ENCODE measurements at regions not wholly inside any gene's neighbourhood (a gene's known extent, or its start where the extent isn't known, plus 50 kb on each side); places are given as distances from the start of the nearest gene placed in this dataset.

- intact Hi-C loops (cut with micrococcal nuclease) (loop anchor here (5.0 kb wide), 1 partner anchor 933 kb away; a partner anchor contains a TSS), in situ Hi-C loops (cut with MboI; ENCODE audit: low sequenced_read_pairs) (loop anchor here (10.0 to 25.0 kb wide), 3 partner anchors 843 to 1095 kb away; a partner anchor contains a TSS), dilution Hi-C loops (cut with HindIII; ENCODE audit: low sequenced_read_pairs, unreplicated experiment) (loop anchor here (25.0 kb wide), 1 partner anchor 757 kb away; a partner anchor contains a TSS)
- H2AFZ ChIP-seq (replicated peaks; ENCODE audit: low read length, poor library complexity): no peak overlapping the region
- no peaks in the 10 kb centered on the region for H3K27me3 ChIP-seq (ENCODE audit: control insufficient read depth, insufficient read depth, low read length)
- H2BK20ac ChIP-seq (ENCODE audit: low read depth, low read length): no peak overlapping the region; the same call in 1 of the 2 replicates
- no peak overlapping the region for H2AK5ac ChIP-seq (ENCODE audit: low read depth, low read length)
- H4K20me1 ChIP-seq (ENCODE audit: insufficient read depth, low read length): peaks cover 5% of the 10 kb centered on the region; the same call in 1 of the 2 replicates
- H3K14ac ChIP-seq (replicated peaks; ENCODE audit: low read depth, low read length): no peak overlapping the region; the same call in 1 of the 2 replicates
- H3K56ac ChIP-seq (ENCODE audit: extremely low read depth, insufficient read depth, low read length): no peak overlapping the region
- no peak overlapping the region for H4K5ac ChIP-seq (ENCODE audit: low read depth, low read length)
- H3K27ac ChIP-seq (ENCODE audit: insufficient read depth, low read length): peak overlapping the region; percentile 9; the same call in 1 of the 2 replicates
- ChIA-PET CTCF (no interaction called here), POLR2A (ENCODE audit: unreplicated experiment) (no interaction called here)
- 80% methylated on average over 1 of the region's 8 CpGs; no CpG with 5 or more reads in 1 of the 2 experiments for WGBS, 2 experiments (ENCODE audit: extremely low coverage in 2 of 2, insufficient read length in 1 of 2)
- BruUV-seq (replicated peaks): no TSS peak
- TF ChIP-seq CTCF (conservative IDR thresholded peaks at IDR 0.05; ENCODE audit: low read depth, low read length) (no peak), BHLHE40 (IDR thresholded peaks at IDR 0.05; ENCODE audit: low read depth, low read length) (no peak), CHD1 (IDR thresholded peaks at IDR 0.05; ENCODE audit: low read depth, low read length) (no peak), POLR2A (IDR thresholded peaks at IDR 0.05; ENCODE audit: low read depth, low read length) (no peak), USF2 (IDR thresholded peaks at IDR 0.05; ENCODE audit: low read depth, low read length) (no peak), NFE2L2 (IDR thresholded peaks at IDR 0.05; ENCODE audit: low read depth, low read length) (no peak), ELK1 (IDR thresholded peaks at IDR 0.05; ENCODE audit: borderline replicate concordance, low read depth, low read length) (no peak)
- H2BK15ac ChIP-seq (ENCODE audit: low read depth, low read length): no peak overlapping the region
- no peaks in the 10 kb centered on the region for H3K9me1 ChIP-seq (ENCODE audit: insufficient read depth, low read length)
- no peaks in the 10 kb centered on the region for H3K9me3 ChIP-seq (ENCODE audit: control insufficient read depth, insufficient read depth, low read length)
- no peak for ATAC-seq (ENCODE audit: low read depth)
- H4K8ac ChIP-seq (ENCODE audit: low read depth in 2 of 2, low read length in 2 of 2): peak overlapping the region; percentile 20 to 27; a peak in 3 of 4 replicates
- peak overlapping the region; percentile 65 for H2BK120ac ChIP-seq (ENCODE audit: low read depth, low read length)
- peak overlapping the region; percentile 54 for H4K91ac ChIP-seq (ENCODE audit: insufficient read depth, low read depth, low read length)
- H3K9ac ChIP-seq (ENCODE audit: low read depth, low read length): no peak overlapping the region
- H3K4ac ChIP-seq (ENCODE audit: low read depth, low read length): peak overlapping the region; percentile 54; the same call in 1 of the 2 replicates
- H3K18ac ChIP-seq (ENCODE audit: low read depth, low read length): no peak overlapping the region
- no peak overlapping the region for H3K4me3 ChIP-seq (ENCODE audit: insufficient read depth, low read depth, low read length)
- no peak overlapping the region for H3K23ac ChIP-seq (ENCODE audit: low read depth, low read length)
- no peak overlapping the region for H2AK9ac ChIP-seq (replicated peaks; ENCODE audit: low read depth, low read length, poor library complexity)
- H3K4me1 ChIP-seq (ENCODE audit: control insufficient read depth, insufficient read depth, low read length): peaks cover 2% of the 10 kb centered on the region; the same call in 1 of the 2 replicates
- no peak for DNase-seq
- H3K36me3 ChIP-seq (ENCODE audit: control insufficient read depth, insufficient read depth, low read length): no peaks in the 10 kb centered on the region
- peaks cover 0 to 2% of the 10 kb centered on the region in 2 experiments; a peak in 1 of 4 replicates for H3K79me1 ChIP-seq (ENCODE audit: low read depth in 1 of 2, low read length in 2 of 2)
- peak overlapping the region; percentile 49 for H2BK5ac ChIP-seq (ENCODE audit: low read depth, low read length, poor library complexity, severe bottlenecking)
- H3K4me2 ChIP-seq (ENCODE audit: low read depth, low read length): no peak overlapping the region
These were observed 117.6 kb upstream of the PRSS16 start for GRCh38 chr6:27129917-27130316.

All from IMR-90 (cell line).